GM18505 (cell line): ENCODE measurements at regions not wholly inside any gene's neighbourhood (a gene's known extent, or its start where the extent isn't known, plus 50 kb on each side); places are given as distances from the start of the nearest gene placed in this dataset.

Source experiments
- ATAC-seq: cut with Tn5 transposase; IDR thresholded peaks from one replicate; pipeline ENCODE4 v1.9.1; 2021; ENCODE audit not compliant: unreplicated experiment
- POLR2A ChIP-seq: IDR thresholded peaks from 4 replicates; pipeline ENCODE4 v1.6.1; 2011; ENCODE audit warnings: borderline replicate concordance; ENCODE audit not compliant: insufficient read depth, insufficient read length; ENCODE audit errors: extremely low read depth

GRCh38 chr14:65153101-65153500 lies 50.8 kb upstream of the MAX start:
- no peak for ATAC-seq
- TF ChIP-seq POLR2A = no peak

- no peak for ATAC-seq
- peak; percentile 35 for TF ChIP-seq POLR2A
Observed at GRCh38 chr14:65156568-65157366, 54.5 kb upstream of the MAX start.

- ATAC-seq = peak; percentile 67
Observed at GRCh38 chr14:65159281-65160062, 57.2 kb upstream of the MAX start.

GRCh38 chr14:65160091-65160490 lies 57.8 kb upstream of the MAX start:
- no peak for TF ChIP-seq POLR2A
- no peak for ATAC-seq

More at GRCh38 chr14:65159281-65160062, 57.2 kb upstream of the MAX start:
- TF ChIP-seq POLR2A = no peak

- no peak for TF ChIP-seq POLR2A
- no peak for ATAC-seq
Observed at GRCh38 chr14:65162031-65162430, 59.7 kb upstream of the MAX start.

GRCh38 chr14:65164068-65164824 lies 61.9 kb upstream of the MAX start:
- TF ChIP-seq POLR2A = no peak
- no peak for ATAC-seq

GRCh38 chr14:65164825-65165135 lies 62.5 kb upstream of the MAX start:
- ATAC-seq = no peak
- TF ChIP-seq POLR2A = no peak

GRCh38 chr14:65167072-65167645 lies 64.8 kb upstream of the MAX start:
- ATAC-seq = no peak
- peak; percentile 67 for TF ChIP-seq POLR2A

- no peak for ATAC-seq
- no peak for TF ChIP-seq POLR2A
Observed at GRCh38 chr14:65168840-65169239, 66.5 kb upstream of the MAX start.

GRCh38 chr14:65169351-65169750 lies 67.0 kb upstream of the MAX start:
- peak; percentile 33 for TF ChIP-seq POLR2A
- peak; percentile 75 for ATAC-seq

- ATAC-seq = no peak
- no peak for TF ChIP-seq POLR2A
Observed at GRCh38 chr14:65170318-65170717, 68.0 kb upstream of the MAX start.

- TF ChIP-seq POLR2A = no peak
- no peak for ATAC-seq
Observed at GRCh38 chr14:65170768-65171507, 68.6 kb upstream of the MAX start.
